ENCODE measurements at regions not wholly inside any gene's neighbourhood (a gene's known extent, or its start where the extent isn't known, plus 50 kb on each side); places are given as distances from the start of the nearest gene placed in this dataset.

DNA sequence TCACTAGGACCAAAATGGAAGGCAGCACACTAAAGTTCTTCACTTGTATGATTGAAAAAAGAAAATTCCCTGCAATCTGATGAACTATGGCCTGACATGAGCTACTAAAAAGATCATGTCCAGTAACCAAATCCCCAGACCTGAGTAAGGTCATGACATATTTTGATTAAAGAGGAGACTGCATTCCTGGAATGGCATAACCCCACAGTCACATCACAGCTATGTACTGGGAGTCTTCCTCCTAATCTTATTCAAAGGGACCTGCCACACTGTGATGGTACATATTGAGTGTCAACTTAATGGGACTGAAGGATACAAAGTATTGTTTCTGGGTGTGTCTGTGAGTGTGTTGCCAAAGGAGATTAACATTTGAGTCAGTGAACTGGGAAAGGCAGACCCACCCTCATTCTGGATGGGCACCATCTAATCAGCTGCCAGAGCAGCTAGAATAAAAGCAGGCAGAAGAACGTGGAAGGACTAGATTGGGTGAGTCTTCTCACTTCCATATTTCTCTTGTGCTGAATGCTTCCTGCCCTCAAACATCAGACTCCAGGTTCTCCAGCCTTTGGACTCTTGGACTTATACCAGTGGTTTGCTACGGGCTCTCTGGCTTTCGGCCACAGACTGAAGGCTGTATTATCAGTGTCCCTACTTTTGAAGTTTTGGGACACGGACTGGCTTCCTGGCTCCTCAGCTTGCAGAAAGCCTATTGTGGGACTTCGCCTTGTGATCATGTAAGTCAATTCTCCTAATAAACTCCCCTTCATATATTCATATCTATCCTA, 345.0 kb downstream of the TMEM38B start:
- TF ChIP-seq, protein P1, sequence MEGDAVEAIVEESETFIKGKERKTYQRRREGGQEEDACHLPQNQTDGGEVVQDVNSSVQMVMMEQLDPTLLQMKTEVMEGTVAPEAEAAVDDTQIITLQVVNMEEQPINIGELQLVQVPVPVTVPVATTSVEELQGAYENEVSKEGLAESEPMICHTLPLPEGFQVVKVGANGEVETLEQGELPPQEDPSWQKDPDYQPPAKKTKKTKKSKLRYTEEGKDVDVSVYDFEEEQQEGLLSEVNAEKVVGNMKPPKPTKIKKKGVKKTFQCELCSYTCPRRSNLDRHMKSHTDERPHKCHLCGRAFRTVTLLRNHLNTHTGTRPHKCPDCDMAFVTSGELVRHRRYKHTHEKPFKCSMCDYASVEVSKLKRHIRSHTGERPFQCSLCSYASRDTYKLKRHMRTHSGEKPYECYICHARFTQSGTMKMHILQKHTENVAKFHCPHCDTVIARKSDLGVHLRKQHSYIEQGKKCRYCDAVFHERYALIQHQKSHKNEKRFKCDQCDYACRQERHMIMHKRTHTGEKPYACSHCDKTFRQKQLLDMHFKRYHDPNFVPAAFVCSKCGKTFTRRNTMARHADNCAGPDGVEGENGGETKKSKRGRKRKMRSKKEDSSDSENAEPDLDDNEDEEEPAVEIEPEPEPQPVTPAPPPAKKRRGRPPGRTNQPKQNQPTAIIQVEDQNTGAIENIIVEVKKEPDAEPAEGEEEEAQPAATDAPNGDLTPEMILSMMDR (IDR thresholded peaks at IDR 0.05) = no peak
- TF ChIP-seq POLR2A (IDR thresholded peaks at IDR 0.05) = no peak
